ENCODE measurements at regions not wholly inside any gene's neighbourhood (a gene's known extent, or its start where the extent isn't known, plus 50 kb on each side); places are given as distances from the start of the nearest gene placed in this dataset.

- TF ChIP-seq BCL3 (IDR thresholded peaks at IDR 0.05), result no peak
- TF ChIP-seq BHLHE40 (IDR thresholded peaks at IDR 0.05; ENCODE audit: low read depth, low read length), result no peak
Observed at GRCh38 chr1:10896673-10897072, 100.2 kb upstream of the CASZ1 start (continued).

GRCh38 chr1:10897321-10897980 is 101.0 kb upstream of the CASZ1 start:
- FAIRE-seq, result no peak
- ChIA-PET CTCF (interaction anchor here (1.5 kb wide), 1 partner anchor 44 kb away, joined by 5 read pairs; no protein-coding TSS in a partner anchor), POLR2A (no interaction called here)
- no peak for DNase-seq (ENCODE audit: low read depth in 1 of 2, low spot score in 1 of 2)
- WGBS (ENCODE audit: missing lambda C conversion rate), result 85% methylated on average over 10 of the region's 13 CpGs
- no peak for TF ChIP-seq ESRRA (IDR thresholded peaks at IDR 0.05; ENCODE audit: borderline replicate concordance, low read length)
- no peak for TF ChIP-seq KDM5A (IDR thresholded peaks at IDR 0.05)
- TF ChIP-seq RFX5 (IDR thresholded peaks at IDR 0.05), result no peak
- TF ChIP-seq HOXB5 (CRISPR knock-in tag; IDR thresholded peaks at IDR 0.05), result no peak
- TF ChIP-seq TP53 (CRISPR knock-in tag; IDR thresholded peaks at IDR 0.05), result no peak
- TF ChIP-seq RARB (CRISPR knock-in tag; IDR thresholded peaks at IDR 0.05), result no peak
- no peak for TF ChIP-seq BCL3 (IDR thresholded peaks at IDR 0.05)
- TF ChIP-seq NR3C1 (IDR thresholded peaks at IDR 0.05), result no peak
- TF ChIP-seq ELK1 (IDR thresholded peaks at IDR 0.05; ENCODE audit: low read depth, low read length), result no peak
- no peak for TF ChIP-seq CBX2 (IDR thresholded peaks at IDR 0.05; ENCODE audit: borderline replicate concordance, low read depth)
- no peak for TF ChIP-seq FOXS1 (CRISPR knock-in tag; IDR thresholded peaks at IDR 0.05)
- no peak for TF ChIP-seq REST (IDR thresholded peaks at IDR 0.05)
- no peak for TF ChIP-seq MYC (IDR thresholded peaks at IDR 0.05; ENCODE audit: borderline replicate concordance, low read length)
- TF ChIP-seq HOXA7 (CRISPR knock-in tag; IDR thresholded peaks at IDR 0.05), result no peak
- TF ChIP-seq NFE2L2 (conservative IDR thresholded peaks at IDR 0.05; ENCODE audit: low read length), result no peak
- no peak for ATAC-seq
- Histone ChIP-seq H3K4me3 (no peak overlapping the region), H3K4me2 (no peak overlapping the region), H3K27ac (no peak overlapping the region), H3K4me1 (peaks cover 18% of the 10 kb centered on the region), H3K9me3 (no peaks in the 10 kb centered on the region)
